GM12891 (cell line): ENCODE measurements at regions not wholly inside any gene's neighbourhood (a gene's known extent, or its start where the extent isn't known, plus 50 kb on each side); places are given as distances from the start of the nearest gene placed in this dataset.

ENCODE experiments used
- PAX5 ChIP-seq: IDR thresholded peaks from 2 replicates; pipeline ENCODE4 v1.6.1; 2011; ENCODE audit warnings: low read length, moderate library complexity, mild to moderate bottlenecking; ENCODE audit not compliant: insufficient read depth, severe bottlenecking
- POLR2A ChIP-seq: IDR thresholded peaks from 2 replicates; pipeline ENCODE4 v1.6.1; 2011; ENCODE audit warnings: low read depth, low read length, control low read depth
- POLR2AphosphoS5 ChIP-seq: IDR thresholded peaks from 2 replicates; pipeline ENCODE4 v1.6.1; 2011; ENCODE audit warnings: low read depth, low read length, control low read depth
- POU2F2 ChIP-seq: IDR thresholded peaks from 2 replicates; pipeline ENCODE4 v1.6.1; 2011; ENCODE audit warnings: low read depth, mild to moderate bottlenecking, control low read depth, low read length, moderate library complexity
- SPI1 ChIP-seq: IDR thresholded peaks from 2 replicates; pipeline ENCODE4 v1.6.1; 2011; ENCODE audit warnings: low read depth, low read length, control low read depth
- TAF1 ChIP-seq: IDR thresholded peaks from 2 replicates; pipeline ENCODE4 v1.6.1; 2011; ENCODE audit warnings: low read depth, low read length, control low read depth

- no peak for TF ChIP-seq POLR2AphosphoS5
- no peak for TF ChIP-seq POLR2A
- no peak for TF ChIP-seq POU2F2
- no peak for TF ChIP-seq TAF1
- TF ChIP-seq PAX5, result no peak
- TF ChIP-seq SPI1, result no peak
Observed at GRCh38 chr5:124318661-124319060, 427.8 kb downstream of the ZNF608 start.
